Lower lobe of right lung (tissue), 2 donors: ENCODE measurements at regions not wholly inside any gene's neighbourhood (a gene's known extent, or its start where the extent isn't known, plus 50 kb on each side); places are given as distances from the start of the nearest gene placed in this dataset.
"Not testable (repeated sequence)": the region's sequence is repeated elsewhere in the genome, so short reads cannot be mapped to it uniquely, and the experiment has no call there.

Experiments used
- ATAC-seq, 2 donors: fragments of 200-7000 bp; cut with Tn5 transposase; one replicate each; pipeline ENCODE4 v1.9.1; 2020 to 2022; ENCODE audit warnings: mild to moderate bottlenecking in 2 of 2, moderate library complexity in 2 of 2
- DNase-seq: peaks from one replicate; pipeline ENCODE4 v3.0.0-alpha.2; 2020
- H3K27ac ChIP-seq: fragments of 200-600 bp; one replicate; pipeline ENCODE4 v1.8.0; 2022
- H3K27me3 ChIP-seq: fragments of 200-600 bp; one replicate; pipeline ENCODE4 v1.8.0; 2022; ENCODE audit warnings: low read depth
- H3K36me3 ChIP-seq: fragments of 200-600 bp; one replicate; pipeline ENCODE4 v1.8.0; 2022; ENCODE audit warnings: mild to moderate bottlenecking
- H3K4me1 ChIP-seq: fragments of 200-600 bp; one replicate; pipeline ENCODE4 v1.8.0; 2022
- H3K4me3 ChIP-seq: fragments of 200-600 bp; one replicate; pipeline ENCODE4 v1.8.0; 2022; ENCODE audit warnings: mild to moderate bottlenecking
- H3K9me3 ChIP-seq: fragments of 200-600 bp; one replicate; pipeline ENCODE4 v1.8.0; 2022
- CTCF ChIP-seq: fragments of 200-600 bp; IDR thresholded peaks from one replicate; pipeline ENCODE4 v1.8.0; 2022; ENCODE audit warnings: antibody characterized with exemption, mild to moderate bottlenecking
- intact Hi-C: fragments of 100-400 bp; cut with DNase I; formaldehyde crosslinking; loops from one replicate; pipeline ENCODE4 v1.11.0; 2022
- donor health status: DM: no; HTN: yes; CAD: no; lungs with severe emphysema.

GRCh38 chr4:116243431-116243830 lies 841.9 kb downstream of the TRAM1L1 start:
- Histone ChIP-seq H3K9me3 (no peaks in the 10 kb centered on the region), H3K27me3 (no peaks in the 10 kb centered on the region), H3K4me3 (no peak overlapping the region), H3K27ac (no peak overlapping the region), H3K4me1 (no peaks in the 10 kb centered on the region), H3K36me3 (no peaks in the 10 kb centered on the region)
- DNase-seq, result no peak
- intact Hi-C loops, result no loop called here
- no peak for TF ChIP-seq CTCF
- no peak for ATAC-seq

- Histone ChIP-seq H3K4me1 (no peaks in the 10 kb centered on the region), H3K4me3 (no peak overlapping the region), H3K27me3 (no peaks in the 10 kb centered on the region), H3K27ac (no peak overlapping the region), H3K36me3 (no peaks in the 10 kb centered on the region), H3K9me3 (no peaks in the 10 kb centered on the region)
- ATAC-seq, result no peak
- TF ChIP-seq CTCF, result no peak
- DNase-seq, result no peak
- intact Hi-C loops, result no loop called here
Measured at GRCh38 chr4:116233971-116234370, 851.4 kb downstream of the TRAM1L1 start.

GRCh38 chr4:116231999-116232398 lies 853.4 kb downstream of the TRAM1L1 start:
- H3K27me3 ChIP-seq, DNase-seq, ATAC-seq, H3K4me3 ChIP-seq, H3K4me1 ChIP-seq, H3K36me3 ChIP-seq, intact Hi-C loops, H3K27ac ChIP-seq, H3K9me3 ChIP-seq: not testable (repeated sequence)

- no peak overlapping the region for H3K4me3 ChIP-seq
- no peak for TF ChIP-seq CTCF
- H3K4me1 ChIP-seq, result no peaks in the 10 kb centered on the region
- intact Hi-C loops, result loop anchor here (10.0 kb wide), 1 partner anchor 485 kb away; no protein-coding TSS in a partner anchor
- no peak for DNase-seq
- no peak for ATAC-seq
- H3K9me3 ChIP-seq, result no peaks in the 10 kb centered on the region
- H3K27me3 ChIP-seq, result no peaks in the 10 kb centered on the region
- H3K27ac ChIP-seq, result no peak overlapping the region
- no peaks in the 10 kb centered on the region for H3K36me3 ChIP-seq
Measured at GRCh38 chr4:116229420-116229819, 856.0 kb downstream of the TRAM1L1 start.

GRCh38 chr4:116223040-116223732 lies 862.2 kb downstream of the TRAM1L1 start:
- Histone ChIP-seq H3K27me3 (no peaks in the 10 kb centered on the region), H3K4me1 (no peaks in the 10 kb centered on the region), H3K36me3 (no peaks in the 10 kb centered on the region), H3K9me3 (no peaks in the 10 kb centered on the region), H3K27ac (no peak overlapping the region), H3K4me3 (no peak overlapping the region)
- no peak for TF ChIP-seq CTCF
- ATAC-seq, result no peak
- no peak for DNase-seq
- intact Hi-C loops, result loop anchor here (10.0 kb wide), 1 partner anchor 478 kb away; no protein-coding TSS in a partner anchor

- H3K9me3 ChIP-seq, result no peaks in the 10 kb centered on the region
- no peak overlapping the region for H3K4me3 ChIP-seq
- ATAC-seq (no peak), DNase-seq (no peak)
- no peaks in the 10 kb centered on the region for H3K27me3 ChIP-seq
- H3K4me1 ChIP-seq, result no peaks in the 10 kb centered on the region
- TF ChIP-seq CTCF, result no peak
- no peak overlapping the region for H3K27ac ChIP-seq
- H3K36me3 ChIP-seq, result no peaks in the 10 kb centered on the region
- intact Hi-C loops, result no loop called here
Measured at GRCh38 chr4:116217781-116218180, 867.6 kb downstream of the TRAM1L1 start.
